ENCODE measurements at regions not wholly inside any gene's neighbourhood (a gene's known extent, or its start where the extent isn't known, plus 50 kb on each side); places are given as distances from the start of the nearest gene placed in this dataset.

DNA sequence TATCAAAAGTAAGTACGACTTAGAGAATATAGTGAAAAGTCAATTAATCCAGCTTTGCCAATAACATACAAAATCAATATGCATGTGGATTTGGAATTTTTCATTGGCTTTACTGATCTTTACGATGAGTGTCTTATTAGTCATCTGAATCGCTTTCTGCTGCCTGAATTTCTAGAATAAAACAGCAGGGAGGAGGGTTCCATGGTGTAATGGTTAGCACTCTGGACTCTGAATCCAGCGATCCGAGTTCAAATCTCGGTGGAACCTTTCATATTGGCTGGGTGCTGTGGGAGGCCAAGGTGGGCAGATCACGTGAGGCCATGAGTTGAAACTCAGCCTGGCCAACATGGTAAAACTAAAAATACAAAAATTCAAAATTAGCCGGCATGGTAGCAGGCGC is 448.8 kb downstream of the RNF144B start:
- no peaks in the 10 kb centered on the region for H3K9me3 ChIP-seq (replicated peaks; ENCODE audit: control insufficient read depth, insufficient read depth, low read depth, low read length)
- no peak for DNase-seq (ENCODE audit: extremely low read depth in 1 of 4, low spot score in 3 of 4)
- ChIA-PET POLR2A (no interaction called here), CTCF (ENCODE audit: low intra/inter-chr PET ratio) (no interaction called here)
- in situ Hi-C loops (cut with MboI) (no loop called here), intact Hi-C loops (cut with micrococcal nuclease) (no loop called here)
- no peaks in the 10 kb centered on the region for H3K4me1 ChIP-seq (replicated peaks in 1 of 2; ENCODE audit: control insufficient read depth in 2 of 2, insufficient read depth in 2 of 2, low read length in 2 of 2)
- no TSS peak for BruUV-seq (replicated peaks)
- FAIRE-seq: no peak
- no peak overlapping the region for H3K27ac ChIP-seq (ENCODE audit: extremely low read depth, low read depth, low read length)
- WGBS (ENCODE audit: insufficient coverage, low coverage, missing lambda C conversion rate): under 1% methylated on average over 9 of the region's 9 CpGs
- no peak for ATAC-seq
- H3K4me2 ChIP-seq (ENCODE audit: insufficient read depth, low read length): no peak overlapping the region
- no peak overlapping the region for H3K4me3 ChIP-seq
- no peaks in the 10 kb centered on the region for H4K20me1 ChIP-seq (replicated peaks; ENCODE audit: control insufficient read depth, insufficient read depth, low read length)
- no peak overlapping the region for H3K9ac ChIP-seq (ENCODE audit: insufficient read depth in 1 of 2, low read depth in 2 of 2, low read length in 2 of 2)
- H2AFZ ChIP-seq (ENCODE audit: low read depth, low read length): no peak overlapping the region
- H3K27me3 ChIP-seq (ENCODE audit: control insufficient read depth in 2 of 2, insufficient read depth in 2 of 2, low read length in 2 of 2): no peaks in the 10 kb centered on the region
- no peaks in the 10 kb centered on the region for H3K36me3 ChIP-seq (ENCODE audit: control insufficient read depth, insufficient read depth, low read length)
- H3K9me1 ChIP-seq (ENCODE audit: control insufficient read depth, insufficient read depth, low read length): no peaks in the 10 kb centered on the region
- H3K79me2 ChIP-seq (ENCODE audit: control insufficient read depth, insufficient read depth, low read length): no peaks in the 10 kb centered on the region
- TF ChIP-seq HOMEZ (CRISPR knock-in tag; IDR thresholded peaks at IDR 0.05) (no peak), KAT8 (IDR thresholded peaks at IDR 0.05; ENCODE audit: low read depth) (no peak), SP1 (CRISPR knock-in tag; IDR thresholded peaks at IDR 0.05) (no peak), ELF1 (tag; IDR thresholded peaks at IDR 0.05) (no peak), ZNF644 (tag; IDR thresholded peaks at IDR 0.05; ENCODE audit: low read depth) (no peak), TFAP4 (CRISPR knock-in tag; IDR thresholded peaks at IDR 0.05; ENCODE audit: borderline replicate concordance) (no peak), ZBTB8A (IDR thresholded peaks at IDR 0.05; ENCODE audit: partially characterized antibody) (no peak), MAZ (CRISPR knock-in tag; conservative IDR thresholded peaks at IDR 0.05 in 1 of 2, IDR thresholded peaks at IDR 0.05 in 1 of 2) (no peak), MBD1 (CRISPR knock-in tag; IDR thresholded peaks at IDR 0.05) (no peak), SIRT6 (IDR thresholded peaks at IDR 0.05; ENCODE audit: low read depth, low read length) (no peak), MECOM (CRISPR knock-in tag; IDR thresholded peaks at IDR 0.05) (no peak), TOE1 (IDR thresholded peaks at IDR 0.05; ENCODE audit: borderline replicate concordance) (no peak), TOE1 (CRISPR knock-in tag; IDR thresholded peaks at IDR 0.05; ENCODE audit: borderline replicate concordance, low read depth) (no peak), ZNF143 (CRISPR knock-in tag; IDR thresholded peaks at IDR 0.05) (no peak), ZNF695 (CRISPR knock-in tag; IDR thresholded peaks at IDR 0.05) (no peak)
- TF ChIP-seq, protein P1, sequence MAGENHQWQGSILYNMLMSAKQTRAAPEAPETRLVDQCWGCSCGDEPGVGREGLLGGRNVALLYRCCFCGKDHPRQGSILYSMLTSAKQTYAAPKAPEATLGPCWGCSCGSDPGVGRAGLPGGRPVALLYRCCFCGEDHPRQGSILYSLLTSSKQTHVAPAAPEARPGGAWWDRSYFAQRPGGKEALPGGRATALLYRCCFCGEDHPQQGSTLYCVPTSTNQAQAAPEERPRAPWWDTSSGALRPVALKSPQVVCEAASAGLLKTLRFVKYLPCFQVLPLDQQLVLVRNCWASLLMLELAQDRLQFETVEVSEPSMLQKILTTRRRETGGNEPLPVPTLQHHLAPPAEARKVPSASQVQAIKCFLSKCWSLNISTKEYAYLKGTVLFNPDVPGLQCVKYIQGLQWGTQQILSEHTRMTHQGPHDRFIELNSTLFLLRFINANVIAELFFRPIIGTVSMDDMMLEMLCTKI (IDR thresholded peaks at IDR 0.05; ENCODE audit: partially characterized antibody): no peak
- TF ChIP-seq, protein P2, sequence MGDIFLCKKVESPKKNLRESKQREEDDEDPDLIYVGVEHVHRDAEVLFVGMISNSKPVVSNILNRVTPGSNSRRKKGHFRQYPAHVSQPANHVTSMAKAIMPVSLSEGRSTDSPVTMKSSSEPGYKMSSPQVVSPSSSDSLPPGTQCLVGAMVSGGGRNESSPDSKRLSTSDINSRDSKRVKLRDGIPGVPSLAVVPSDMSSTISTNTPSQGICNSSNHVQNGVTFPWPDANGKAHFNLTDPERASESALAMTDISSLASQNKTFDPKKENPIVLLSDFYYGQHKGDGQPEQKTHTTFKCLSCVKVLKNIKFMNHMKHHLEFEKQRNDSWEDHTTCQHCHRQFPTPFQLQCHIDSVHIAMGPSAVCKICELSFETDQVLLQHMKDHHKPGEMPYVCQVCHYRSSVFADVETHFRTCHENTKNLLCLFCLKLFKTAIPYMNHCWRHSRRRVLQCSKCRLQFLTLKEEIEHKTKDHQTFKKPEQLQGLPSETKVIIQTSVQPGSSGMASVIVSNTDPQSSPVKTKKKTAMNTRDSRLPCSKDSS (IDR thresholded peaks at IDR 0.05; ENCODE audit: low read depth, partially characterized antibody): no peak
